GM12892 (cell line): ENCODE measurements at regions not wholly inside any gene's neighbourhood (a gene's known extent, or its start where the extent isn't known, plus 50 kb on each side); places are given as distances from the start of the nearest gene placed in this dataset.

ENCODE experiments used
- DNase-seq: peaks from one replicate; pipeline ENCODE4 v3.0.0; 2011; ENCODE audit not compliant: insufficient read length
- FAIRE-seq: peaks from 2 replicates; lab custom pipeline; 2011; peaks lifted over from hg19 to GRCh38; lab: Jason Lieb, UNC
- POLR2A ChIP-seq: IDR thresholded peaks from 2 replicates; pipeline ENCODE4 v1.6.1; 2011; ENCODE audit warnings: low read depth, low read length, control low read depth
- POLR2AphosphoS5 ChIP-seq: IDR thresholded peaks from 2 replicates; pipeline ENCODE4 v1.6.1; 2011; ENCODE audit warnings: low read depth, low read length, control low read depth
- TAF1 ChIP-seq: IDR thresholded peaks from 2 replicates; pipeline ENCODE4 v1.6.1; 2011; ENCODE audit warnings: low read depth, mild to moderate bottlenecking, control low read depth, low read length, borderline replicate concordance

DNA sequence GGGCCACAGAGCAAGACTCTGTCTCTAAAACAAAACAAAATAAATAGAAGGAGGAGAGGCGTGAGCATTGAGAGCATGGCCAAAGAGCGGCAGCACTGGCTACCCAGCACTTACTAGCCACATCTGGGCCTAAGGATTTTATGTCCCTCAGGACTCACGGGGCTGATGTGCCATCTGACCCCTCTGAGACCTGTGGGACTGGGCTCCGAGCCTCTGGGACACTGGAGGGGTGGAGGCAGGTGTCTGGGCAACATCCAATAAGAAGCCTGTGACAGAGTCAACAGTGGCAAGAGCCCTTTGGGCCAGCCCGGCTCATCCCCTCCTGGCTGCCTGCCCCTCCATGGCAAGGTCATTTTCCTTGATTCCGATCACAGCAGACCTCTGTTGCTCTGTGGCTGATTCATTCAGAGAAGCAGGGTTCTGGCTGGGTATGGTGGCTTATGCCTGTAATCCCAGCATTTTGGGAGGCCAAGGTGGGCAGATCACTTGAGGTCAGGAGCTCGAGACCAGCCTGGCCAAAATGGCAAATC, 60.7 kb downstream of the RRM2 start:
- TF ChIP-seq POLR2A (no peak), POLR2AphosphoS5 (no peak), TAF1 (no peak)
- FAIRE-seq = no peak
- DNase-seq = no peak

DNA sequence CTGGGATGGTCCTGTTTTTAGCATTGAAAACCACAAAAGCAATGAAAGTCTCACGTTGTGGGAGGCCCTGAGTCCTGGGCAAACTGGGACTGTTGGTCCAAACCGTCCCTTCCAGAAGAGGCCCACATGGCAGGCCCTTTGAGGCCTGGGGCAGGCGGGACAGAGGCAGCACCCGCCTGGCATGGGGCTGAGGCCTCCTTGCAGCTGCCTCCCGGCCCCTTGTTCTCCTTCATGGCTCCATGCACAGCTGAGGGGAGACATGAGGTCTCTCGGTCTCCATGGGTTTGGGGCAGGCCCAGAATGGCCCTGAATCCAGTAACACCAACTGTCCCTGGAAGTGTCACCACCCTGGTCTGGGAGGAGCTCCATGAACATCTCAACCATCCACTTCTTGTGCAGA, 61.9 kb downstream of the RRM2 start:
- TF ChIP-seq POLR2AphosphoS5 (no peak), TAF1 (no peak), POLR2A (no peak)
- FAIRE-seq = no peak
- no peak for DNase-seq

DNA sequence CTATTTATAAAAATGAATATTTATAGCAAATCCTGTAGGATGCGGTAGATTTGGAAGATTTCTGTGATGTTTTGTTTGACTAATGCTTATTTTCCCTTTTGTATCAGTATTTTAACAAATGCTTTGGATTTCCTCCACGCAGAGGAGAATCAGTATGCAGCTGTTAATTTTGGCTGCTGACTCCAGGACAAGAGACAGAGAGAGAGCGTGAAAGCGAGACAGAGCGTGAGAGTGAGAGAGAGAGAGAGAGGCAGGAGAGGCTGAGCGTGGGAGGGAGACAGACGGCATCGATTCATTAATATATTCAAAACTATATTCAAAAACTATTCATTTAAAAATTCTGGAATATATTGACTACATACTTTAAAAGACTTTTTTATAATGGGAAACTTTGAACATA, 62.5 kb downstream of the RRM2 start:
- DNase-seq (no peak), FAIRE-seq (no peak)
- TF ChIP-seq POLR2AphosphoS5 (no peak), TAF1 (no peak), POLR2A (no peak)

DNA sequence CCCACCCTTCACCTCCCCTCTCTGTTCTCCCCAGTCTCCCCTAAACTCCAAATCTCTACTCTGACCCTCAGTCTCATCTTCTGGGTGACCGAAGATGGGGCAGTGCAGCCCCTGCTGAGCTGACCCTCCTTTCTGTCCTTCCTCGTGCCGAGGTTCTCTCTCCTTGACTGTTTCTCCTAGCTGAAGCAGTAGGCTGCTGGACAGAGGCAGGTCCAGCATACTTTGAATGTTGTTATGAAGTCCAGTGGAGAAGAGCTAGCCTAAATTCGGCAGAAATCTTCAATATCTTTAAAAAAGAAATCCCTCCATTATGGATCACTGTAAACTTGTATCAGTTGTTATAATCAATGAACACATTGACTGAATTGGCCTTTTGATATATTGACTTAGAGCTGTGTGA, 63.2 kb downstream of the RRM2 start:
- no peak for FAIRE-seq
- TF ChIP-seq POLR2A (no peak), POLR2AphosphoS5 (no peak), TAF1 (no peak)
- DNase-seq = no peak

DNA sequence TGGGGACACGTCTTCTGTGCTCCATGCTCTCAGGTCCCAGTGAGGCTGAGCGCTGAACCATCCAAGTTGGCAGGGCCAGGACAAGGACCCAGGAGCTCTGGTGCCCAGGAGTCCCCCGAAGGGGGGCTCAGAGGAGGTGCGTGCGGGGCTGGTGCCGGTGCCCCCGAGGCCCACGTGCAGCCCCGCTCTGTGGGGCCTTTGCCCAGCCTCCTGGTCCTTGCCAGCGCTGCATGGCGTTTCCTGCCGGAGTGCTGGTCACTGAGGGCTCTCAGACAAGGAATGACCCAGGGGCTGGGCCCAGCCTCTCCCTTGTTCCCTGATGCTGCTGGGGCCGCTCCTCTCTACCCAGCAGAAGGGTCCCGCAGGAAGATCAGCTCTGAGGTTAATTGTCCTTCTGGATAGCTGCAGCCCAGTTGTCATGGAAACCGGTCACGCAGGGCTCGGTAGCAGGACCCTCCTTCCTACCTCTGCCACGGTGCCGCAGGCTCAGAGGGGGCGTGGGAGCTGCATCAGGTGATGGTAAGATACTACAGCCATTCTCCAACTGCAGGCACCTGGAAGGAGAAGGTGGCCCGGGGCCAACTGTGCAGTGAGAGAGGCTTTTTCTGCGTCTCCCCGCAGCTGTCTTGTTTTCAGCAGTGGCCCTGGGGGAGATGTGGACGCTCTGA, 64.5 kb downstream of the RRM2 start:
- FAIRE-seq (no peak), DNase-seq (no peak)
- TF ChIP-seq POLR2A (no peak), TAF1 (no peak), POLR2AphosphoS5 (no peak)

DNA sequence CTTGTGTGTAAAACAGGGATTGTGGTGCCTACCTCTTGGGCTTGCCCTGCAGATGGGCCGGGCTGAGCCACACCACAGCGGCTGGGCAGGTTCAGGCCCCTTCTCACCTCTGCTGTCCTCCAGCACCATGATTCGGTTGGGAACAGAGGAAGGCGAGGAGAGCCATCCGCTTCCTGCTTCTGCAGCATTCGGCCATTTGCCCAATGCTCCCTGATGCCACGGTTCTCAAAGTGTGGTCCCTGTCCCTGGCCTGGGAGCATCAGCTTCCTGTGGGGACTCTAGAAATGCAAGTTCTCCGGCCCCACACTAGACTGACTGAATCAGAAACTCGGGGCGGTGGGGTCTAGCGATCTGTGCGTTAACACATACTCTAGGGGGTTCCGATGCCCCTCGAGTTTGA, 65.1 kb downstream of the RRM2 start:
- FAIRE-seq = no peak
- no peak for TF ChIP-seq POLR2AphosphoS5
- TF ChIP-seq TAF1 = no peak
- TF ChIP-seq POLR2A = no peak
- DNase-seq = no peak

DNA sequence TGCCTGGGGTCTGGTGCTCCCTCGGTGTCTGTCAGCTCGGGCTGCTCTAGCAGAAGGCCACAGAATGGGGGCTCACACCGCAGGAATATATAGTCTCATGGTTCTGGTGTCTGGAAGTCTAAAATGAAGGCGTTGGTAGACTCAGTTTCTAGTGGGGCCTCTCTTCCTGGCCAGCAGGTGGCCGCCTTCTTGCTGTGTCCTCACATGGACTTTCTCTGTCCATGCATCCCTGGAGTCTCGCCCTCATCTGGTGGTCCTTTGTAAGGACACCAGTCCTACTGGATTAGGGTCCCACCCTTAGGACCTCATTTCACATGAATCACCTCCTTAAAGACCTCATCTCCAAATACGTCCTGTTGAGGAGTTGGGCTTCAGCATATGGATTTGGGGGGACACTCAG, 65.7 kb downstream of the RRM2 start:
- no peak for FAIRE-seq
- no peak for DNase-seq
- TF ChIP-seq TAF1 = no peak
- TF ChIP-seq POLR2A = no peak
- TF ChIP-seq POLR2AphosphoS5 = no peak

DNA sequence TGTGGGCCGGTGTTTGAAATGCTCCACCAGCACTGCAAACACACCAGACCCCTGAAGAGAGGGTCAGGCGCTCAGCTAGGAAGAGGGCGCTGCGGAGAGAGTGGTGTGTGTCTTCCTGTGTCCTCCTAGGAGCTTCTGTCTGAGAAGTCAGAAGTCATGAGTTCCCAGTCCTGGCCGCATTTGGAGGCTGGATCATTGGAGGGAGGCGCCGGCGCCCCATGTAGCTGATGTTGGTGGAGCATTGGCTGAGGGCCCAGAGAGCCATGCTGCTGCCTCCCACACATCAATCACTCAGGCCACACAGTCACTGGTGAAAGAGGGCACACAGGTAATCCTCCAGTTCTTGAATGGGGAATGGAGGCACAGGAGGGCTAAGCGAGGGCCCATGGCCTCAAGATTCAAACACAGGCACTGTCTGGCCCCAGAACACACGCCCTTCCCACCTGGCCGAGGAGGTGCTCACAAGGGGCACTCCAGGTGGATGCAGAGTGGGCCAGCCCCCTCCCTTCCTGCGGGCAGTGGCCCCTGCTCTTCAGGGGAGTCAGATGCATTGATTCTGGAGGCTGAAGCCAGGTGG, 66.3 kb downstream of the RRM2 start:
- FAIRE-seq (no peak), DNase-seq (no peak)
- TF ChIP-seq POLR2AphosphoS5 (no peak), TAF1 (no peak), POLR2A (no peak)

DNA sequence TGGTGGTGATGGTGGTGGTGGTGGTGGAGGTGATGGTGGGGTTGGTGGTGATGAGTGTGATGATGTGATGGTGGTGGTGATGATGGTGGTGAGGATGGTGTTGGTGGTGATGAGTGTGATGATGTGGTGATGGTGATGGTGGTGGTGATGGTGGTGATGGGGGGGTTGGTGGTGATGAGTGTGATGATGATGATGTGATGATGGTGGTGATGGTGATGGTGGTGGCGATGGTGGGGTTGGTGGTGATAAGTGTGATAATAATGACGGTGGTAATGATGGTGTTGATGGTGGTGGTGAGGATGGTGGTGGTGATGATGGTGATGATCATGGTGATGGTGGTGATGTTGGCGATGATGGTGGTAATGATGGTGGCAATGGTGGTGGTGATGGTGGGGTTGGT, 67.7 kb downstream of the RRM2 start:
- TF ChIP-seq POLR2A (no peak), POLR2AphosphoS5 (no peak), TAF1 (no peak)
- no peak for DNase-seq
- no peak for FAIRE-seq

DNA sequence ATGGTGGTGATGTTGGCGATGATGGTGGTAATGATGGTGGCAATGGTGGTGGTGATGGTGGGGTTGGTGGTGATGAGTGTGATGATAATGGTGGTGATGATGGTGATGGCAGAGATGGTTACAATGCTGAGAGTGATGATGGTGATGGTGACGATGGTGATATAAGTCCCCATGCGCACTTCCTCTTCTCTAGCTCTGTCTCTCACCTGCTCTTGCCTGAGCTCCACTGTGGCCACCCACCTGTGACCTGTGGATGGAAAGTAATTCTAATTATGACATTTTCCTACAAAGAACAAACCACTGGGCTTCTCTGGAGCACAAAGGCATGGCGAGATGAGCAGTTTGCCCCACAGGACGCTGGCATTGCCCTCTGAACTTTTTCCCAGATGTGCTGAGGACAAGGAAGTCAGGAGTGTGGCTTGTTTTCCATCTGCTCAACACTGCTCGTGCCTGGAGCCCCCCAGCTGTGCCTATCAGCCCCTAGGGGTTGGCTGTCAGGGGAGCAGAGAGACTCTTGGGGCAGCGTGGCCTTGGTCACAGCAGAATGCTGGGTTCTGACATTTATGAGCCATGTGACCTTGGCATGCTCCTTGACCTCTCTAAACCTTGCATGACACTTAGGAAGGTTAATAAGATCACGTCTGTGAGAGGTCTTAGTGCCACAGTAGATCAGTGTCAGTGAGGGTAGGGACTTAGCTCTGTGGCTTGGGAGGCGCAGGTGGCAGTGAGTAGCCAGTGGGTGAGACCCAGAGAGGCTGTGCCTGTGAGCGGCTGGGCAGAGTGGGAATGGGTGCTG, 68.4 kb downstream of the RRM2 start:
- TF ChIP-seq POLR2AphosphoS5 = no peak
- no peak for TF ChIP-seq POLR2A
- TF ChIP-seq TAF1 = no peak
- FAIRE-seq (no peak), DNase-seq (no peak)

DNA sequence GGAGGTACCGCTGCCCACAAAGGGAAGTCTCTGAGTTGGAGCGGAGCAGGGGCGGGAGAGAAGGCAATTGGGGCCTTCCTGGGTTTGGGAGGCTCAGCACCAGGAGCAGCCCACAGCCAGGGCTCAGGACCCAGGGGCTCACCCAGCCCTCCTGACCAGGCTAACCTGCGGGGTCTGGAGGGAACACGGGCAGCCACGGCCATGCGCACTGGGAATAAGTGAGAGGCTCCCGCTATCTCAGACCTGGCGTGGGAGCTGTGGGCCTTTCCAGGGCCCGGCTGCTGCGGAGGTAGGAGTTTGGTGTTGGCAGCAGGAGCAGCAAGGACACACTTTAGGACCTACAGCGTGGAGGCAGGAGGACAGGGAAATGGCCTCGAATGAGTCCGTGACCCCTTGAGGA, 69.0 kb downstream of the RRM2 start:
- FAIRE-seq = no peak
- DNase-seq = no peak
- no peak for TF ChIP-seq POLR2AphosphoS5
- TF ChIP-seq POLR2A = no peak
- no peak for TF ChIP-seq TAF1
